Retinal pigment epithelial cell (primary cell): ENCODE measurements at regions not wholly inside any gene's neighbourhood (a gene's known extent, or its start where the extent isn't known, plus 50 kb on each side); places are given as distances from the start of the nearest gene placed in this dataset.
"Not testable (repeated sequence)": the region's sequence is repeated elsewhere in the genome, so short reads cannot be mapped to it uniquely, and the experiment has no call there.

Source experiments
- DNase-seq: peaks from one replicate; pipeline ENCODE4 v3.0.0-alpha.2; 2010; ENCODE audit warnings: low read depth
- H3K4me3 ChIP-seq: 2 replicates; pipeline ENCODE4 v1.5.1; 2011; ENCODE audit warnings: mild to moderate bottlenecking, low read length, control low read depth, moderate library complexity
- TF ChIP-seq, protein P1 (sequence below): conservative IDR thresholded peaks from 2 replicates; pipeline ENCODE4 v1.5.1; 2011; ENCODE audit warnings: low read depth, low read length, control low read depth, inconsistent platforms

GRCh38 chr9:124149992-124150391 lies 107.8 kb upstream of the NEK6 start:
- DNase-seq: no peak

GRCh38 chr9:124163760-124164255 lies 93.9 kb upstream of the NEK6 start:
- TF ChIP-seq, protein P1, sequence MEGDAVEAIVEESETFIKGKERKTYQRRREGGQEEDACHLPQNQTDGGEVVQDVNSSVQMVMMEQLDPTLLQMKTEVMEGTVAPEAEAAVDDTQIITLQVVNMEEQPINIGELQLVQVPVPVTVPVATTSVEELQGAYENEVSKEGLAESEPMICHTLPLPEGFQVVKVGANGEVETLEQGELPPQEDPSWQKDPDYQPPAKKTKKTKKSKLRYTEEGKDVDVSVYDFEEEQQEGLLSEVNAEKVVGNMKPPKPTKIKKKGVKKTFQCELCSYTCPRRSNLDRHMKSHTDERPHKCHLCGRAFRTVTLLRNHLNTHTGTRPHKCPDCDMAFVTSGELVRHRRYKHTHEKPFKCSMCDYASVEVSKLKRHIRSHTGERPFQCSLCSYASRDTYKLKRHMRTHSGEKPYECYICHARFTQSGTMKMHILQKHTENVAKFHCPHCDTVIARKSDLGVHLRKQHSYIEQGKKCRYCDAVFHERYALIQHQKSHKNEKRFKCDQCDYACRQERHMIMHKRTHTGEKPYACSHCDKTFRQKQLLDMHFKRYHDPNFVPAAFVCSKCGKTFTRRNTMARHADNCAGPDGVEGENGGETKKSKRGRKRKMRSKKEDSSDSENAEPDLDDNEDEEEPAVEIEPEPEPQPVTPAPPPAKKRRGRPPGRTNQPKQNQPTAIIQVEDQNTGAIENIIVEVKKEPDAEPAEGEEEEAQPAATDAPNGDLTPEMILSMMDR: no peak
- H3K4me3 ChIP-seq: no peak overlapping the region
- DNase-seq: no peak

More at GRCh38 chr9:124149992-124150391, 107.8 kb upstream of the NEK6 start:
- no peak overlapping the region for H3K4me3 ChIP-seq
- TF ChIP-seq, protein P1: no peak

DNA sequence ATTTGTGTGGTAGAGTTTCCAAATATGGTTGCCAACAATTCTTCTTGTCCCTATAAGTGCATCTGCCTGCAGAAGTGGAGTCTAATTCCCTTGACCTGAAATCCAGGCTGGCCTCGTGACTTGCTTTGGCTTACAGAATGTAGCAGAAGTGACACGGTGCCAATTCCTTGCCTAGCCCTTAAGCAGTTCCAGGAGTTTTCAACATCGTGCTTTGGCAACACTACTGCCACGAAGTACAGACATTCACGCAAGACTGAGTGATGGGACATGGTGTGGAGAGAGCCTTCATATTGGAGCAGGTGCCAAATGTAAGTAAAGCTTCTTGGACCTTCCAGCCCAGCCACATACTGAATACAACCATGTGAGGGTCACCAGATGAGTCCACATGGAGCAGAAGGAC lies 92.9 kb upstream of the NEK6 start:
- DNase-seq: peak; percentile 50
- TF ChIP-seq, protein P1: no peak
- H3K4me3 ChIP-seq: no peak overlapping the region

DNA sequence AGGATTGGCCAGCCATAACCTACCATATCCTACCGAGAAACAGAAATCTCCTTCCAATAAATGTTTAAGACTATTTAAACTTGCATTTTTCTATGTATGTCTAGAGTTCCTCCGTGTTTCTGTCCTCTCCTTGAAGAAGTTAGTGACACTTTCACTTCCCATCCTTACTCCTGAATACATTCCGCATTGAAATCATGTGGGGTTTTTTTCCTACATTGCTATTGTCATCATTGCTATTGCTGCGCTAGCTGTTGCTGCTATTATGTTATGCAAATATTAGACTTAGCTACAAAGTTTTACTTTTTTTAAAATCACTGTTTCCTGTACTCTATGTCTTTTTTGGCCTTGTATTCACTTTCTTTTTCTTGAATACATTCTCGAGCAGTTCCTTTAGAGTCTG lies 83.3 kb upstream of the NEK6 start:
- TF ChIP-seq, protein P1: no peak
- no peak for DNase-seq
- H3K4me3 ChIP-seq: no peak overlapping the region

GRCh38 chr9:124177522-124177921 lies 80.2 kb upstream of the NEK6 start:
- not testable (repeated sequence) for DNase-seq, H3K4me3 ChIP-seq

DNA sequence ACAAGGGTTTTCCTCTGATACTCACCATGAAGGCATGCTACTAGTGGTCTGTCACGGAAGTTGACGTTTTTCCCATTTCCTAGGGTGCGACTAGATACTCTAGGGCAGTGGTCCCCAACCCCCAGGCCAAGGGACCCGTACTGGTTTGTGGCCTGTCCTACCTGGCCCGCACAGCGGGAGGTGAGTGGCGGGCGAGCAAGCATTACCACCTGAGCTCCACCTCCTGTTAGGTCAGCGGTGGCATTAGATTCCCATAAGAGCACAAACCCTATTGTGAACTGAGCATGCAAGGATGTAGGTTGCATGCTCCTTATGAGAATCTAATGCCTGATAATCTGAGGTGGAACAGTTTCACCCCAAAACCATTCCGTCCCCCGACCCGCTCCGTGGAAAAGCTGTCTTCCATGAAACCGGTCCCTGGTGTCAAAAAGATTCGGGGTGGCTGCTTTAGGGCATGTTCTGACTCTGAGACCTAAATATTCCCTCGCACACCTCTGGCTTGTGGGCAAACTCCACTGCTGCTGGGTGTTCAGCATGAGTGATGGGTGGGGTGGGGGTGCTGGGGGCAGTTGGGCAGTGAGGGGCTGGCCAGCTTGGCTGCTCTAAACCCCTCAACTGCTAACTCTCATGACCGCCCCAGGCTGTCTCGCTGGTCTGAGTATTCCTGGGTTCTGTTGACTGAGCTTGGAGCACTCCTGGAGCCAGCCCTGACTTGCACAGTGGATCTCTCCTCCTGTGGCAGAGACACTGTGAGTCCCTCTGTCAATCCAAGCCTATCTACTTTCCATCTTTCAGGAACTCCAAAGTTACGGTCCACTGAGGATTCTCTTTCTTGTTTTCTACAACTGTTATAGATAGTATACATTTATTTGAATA lies 78.3 kb upstream of the NEK6 start:
- DNase-seq: no peak
- TF ChIP-seq, protein P1: no peak
- no peak overlapping the region for H3K4me3 ChIP-seq

DNA sequence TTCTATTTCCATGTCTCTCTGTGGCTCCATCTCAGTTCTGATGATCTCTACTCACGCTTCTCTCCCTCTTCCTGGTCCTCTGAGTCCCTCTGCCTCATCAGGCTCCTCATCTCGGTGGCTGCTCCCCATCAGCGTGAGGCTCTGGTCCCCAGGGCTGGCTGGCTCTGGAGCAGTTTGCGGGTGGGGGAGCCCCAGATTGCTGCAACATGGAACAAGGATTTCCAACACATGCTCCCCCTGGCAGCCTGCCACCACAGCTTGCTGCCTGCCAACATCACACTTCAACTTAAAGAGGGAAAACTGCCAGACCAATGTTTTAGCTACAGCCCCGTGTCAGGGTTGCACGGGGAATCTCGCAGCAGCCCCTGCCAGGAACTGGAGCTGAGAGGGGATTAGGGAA lies 77.2 kb upstream of the NEK6 start:
- TF ChIP-seq, protein P1: no peak
- DNase-seq: peak; percentile 61
- H3K4me3 ChIP-seq: no peak overlapping the region
